GM12891 (cell line): ENCODE measurements at regions not wholly inside any gene's neighbourhood (a gene's known extent, or its start where the extent isn't known, plus 50 kb on each side); places are given as distances from the start of the nearest gene placed in this dataset.
"Not testable (repeated sequence)": the region's sequence is repeated elsewhere in the genome, so short reads cannot be mapped to it uniquely, and the experiment has no call there.

ENCODE experiments used
- DNase-seq: peaks from one replicate; pipeline ENCODE4 v3.0.0; 2011; ENCODE audit warnings: low spot score; ENCODE audit not compliant: insufficient read length
- FAIRE-seq: peaks from 2 replicates; lab custom pipeline; 2011; peaks lifted over from hg19 to GRCh38; lab: Jason Lieb, UNC
- PAX5 ChIP-seq: IDR thresholded peaks from 2 replicates; pipeline ENCODE4 v1.6.1; 2011; ENCODE audit warnings: low read length, moderate library complexity, mild to moderate bottlenecking; ENCODE audit not compliant: insufficient read depth, severe bottlenecking
- POLR2A ChIP-seq: IDR thresholded peaks from 2 replicates; pipeline ENCODE4 v1.6.1; 2011; ENCODE audit warnings: low read depth, low read length, control low read depth
- POLR2AphosphoS5 ChIP-seq: IDR thresholded peaks from 2 replicates; pipeline ENCODE4 v1.6.1; 2011; ENCODE audit warnings: low read depth, low read length, control low read depth
- POU2F2 ChIP-seq: IDR thresholded peaks from 2 replicates; pipeline ENCODE4 v1.6.1; 2011; ENCODE audit warnings: low read depth, mild to moderate bottlenecking, control low read depth, low read length, moderate library complexity
- SPI1 ChIP-seq: IDR thresholded peaks from 2 replicates; pipeline ENCODE4 v1.6.1; 2011; ENCODE audit warnings: low read depth, low read length, control low read depth
- TAF1 ChIP-seq: IDR thresholded peaks from 2 replicates; pipeline ENCODE4 v1.6.1; 2011; ENCODE audit warnings: low read depth, low read length, control low read depth

DNA sequence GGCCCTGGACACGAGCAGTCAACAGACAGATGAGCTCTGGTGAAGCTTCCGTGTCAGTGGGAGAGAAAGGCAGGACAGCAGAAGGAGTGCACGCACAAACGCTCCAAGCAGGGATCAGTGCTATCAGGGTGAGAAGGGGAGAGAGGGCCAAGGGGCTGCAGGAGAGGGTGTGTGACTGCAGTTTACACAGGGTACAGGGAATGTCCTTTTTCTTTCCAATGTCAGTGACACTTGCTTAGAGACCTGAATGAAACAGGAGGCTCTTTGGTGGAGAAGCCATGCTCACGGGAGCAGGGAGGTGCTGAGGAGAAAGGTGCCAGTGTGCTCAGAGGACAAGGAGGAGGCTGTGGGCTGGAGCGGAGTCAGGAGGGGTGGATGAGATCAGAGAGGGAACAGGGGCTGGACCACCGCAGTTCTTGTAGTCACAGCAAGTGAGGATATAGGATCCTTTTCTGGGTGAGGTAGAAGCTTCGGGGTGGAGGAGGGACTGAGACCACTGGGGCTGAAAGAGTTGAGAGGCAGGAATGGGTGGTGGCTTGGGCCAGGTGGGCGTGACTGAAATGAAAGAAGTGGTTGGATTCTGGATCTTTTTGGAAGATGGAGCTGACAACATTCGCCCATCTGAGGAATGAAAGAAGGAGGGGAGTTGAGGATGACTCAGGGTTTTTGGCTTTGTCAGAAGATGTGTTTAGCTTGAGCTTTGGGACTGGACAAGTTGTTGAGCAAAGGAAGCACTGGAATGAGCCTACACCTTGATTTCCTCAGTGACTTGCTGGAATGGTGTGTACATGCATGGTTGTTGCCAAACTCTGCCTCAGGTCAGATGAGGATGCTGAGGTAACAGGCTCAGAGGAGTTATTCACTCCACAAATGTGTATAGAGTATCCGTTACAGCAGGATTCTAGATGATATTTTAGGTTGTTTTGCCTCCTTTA lies 87.9 kb downstream of the ADAMTS15 start:
- TF ChIP-seq SPI1 (no peak), POU2F2 (no peak), POLR2AphosphoS5 (no peak), TAF1 (no peak), POLR2A (no peak), PAX5 (no peak)
- FAIRE-seq (no peak), DNase-seq (no peak)

DNA sequence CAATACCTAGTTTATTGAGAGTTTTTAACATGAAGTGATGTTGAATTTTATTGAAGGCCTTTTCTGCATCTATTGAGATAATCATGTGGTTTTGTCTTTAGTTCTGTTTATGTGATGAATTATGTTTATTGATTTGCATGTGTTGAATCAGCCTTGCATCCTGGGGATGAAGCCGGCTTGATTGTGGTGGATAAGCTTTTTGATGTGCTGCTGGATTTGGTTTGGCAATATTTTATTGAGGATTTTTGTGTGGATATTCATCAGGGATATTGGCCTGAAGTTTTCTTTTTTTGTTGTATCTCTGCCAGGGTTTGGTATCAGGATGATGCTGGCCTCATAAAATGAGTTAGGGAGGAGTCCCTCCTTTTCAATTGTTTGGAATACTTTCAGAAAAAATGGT lies 91.2 kb downstream of the ADAMTS15 start:
- not testable (repeated sequence) for DNase-seq, FAIRE-seq

- TF ChIP-seq TAF1 (no peak), SPI1 (no peak), POU2F2 (no peak), POLR2AphosphoS5 (no peak), PAX5 (no peak), POLR2A (no peak)
- FAIRE-seq: no peak
- DNase-seq: no peak
These were observed 95.8 kb downstream of the ADAMTS15 start for GRCh38 chr11:130544266-130544665.

DNA sequence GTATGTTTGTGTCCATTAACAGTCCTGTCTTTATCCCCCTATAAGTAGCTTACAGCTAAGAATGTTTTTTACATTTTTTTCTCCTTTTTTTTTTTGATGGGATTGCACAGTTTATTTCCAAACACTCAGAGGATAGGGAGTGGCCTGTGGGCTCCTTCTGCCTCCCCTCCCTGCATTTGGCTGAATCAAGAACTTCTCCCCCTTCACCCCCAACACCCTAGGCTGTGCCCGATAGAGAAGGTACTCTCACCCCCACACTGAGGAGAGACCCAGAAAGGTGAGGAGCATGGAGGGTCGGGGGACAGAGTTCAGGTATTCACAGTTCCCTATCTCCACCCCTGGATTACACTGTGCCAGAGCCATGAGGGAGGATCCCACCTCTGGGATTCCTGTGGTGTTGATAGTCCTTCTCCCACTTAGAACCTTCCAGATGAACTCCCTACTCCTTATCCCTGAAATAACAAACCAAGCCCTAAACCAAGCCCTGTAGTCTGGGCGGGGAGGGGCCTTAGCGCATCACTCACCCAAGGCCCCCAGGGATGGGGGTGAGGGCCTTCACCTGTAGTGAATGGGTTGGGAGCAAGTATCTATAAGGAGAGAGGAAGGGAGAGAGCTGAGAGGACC lies 97.1 kb downstream of the ADAMTS15 start:
- TF ChIP-seq POLR2A: no peak
- TF ChIP-seq POLR2AphosphoS5: no peak
- DNase-seq (no peak), FAIRE-seq (no peak)

- TF ChIP-seq PAX5: no peak
- no peak for TF ChIP-seq POU2F2
- TF ChIP-seq TAF1: no peak
- no peak for TF ChIP-seq POLR2A
- TF ChIP-seq POLR2AphosphoS5: no peak
- no peak for TF ChIP-seq SPI1
- FAIRE-seq (no peak), DNase-seq (no peak)
These were observed 98.0 kb downstream of the ADAMTS15 start for GRCh38 chr11:130546438-130546837.

DNA sequence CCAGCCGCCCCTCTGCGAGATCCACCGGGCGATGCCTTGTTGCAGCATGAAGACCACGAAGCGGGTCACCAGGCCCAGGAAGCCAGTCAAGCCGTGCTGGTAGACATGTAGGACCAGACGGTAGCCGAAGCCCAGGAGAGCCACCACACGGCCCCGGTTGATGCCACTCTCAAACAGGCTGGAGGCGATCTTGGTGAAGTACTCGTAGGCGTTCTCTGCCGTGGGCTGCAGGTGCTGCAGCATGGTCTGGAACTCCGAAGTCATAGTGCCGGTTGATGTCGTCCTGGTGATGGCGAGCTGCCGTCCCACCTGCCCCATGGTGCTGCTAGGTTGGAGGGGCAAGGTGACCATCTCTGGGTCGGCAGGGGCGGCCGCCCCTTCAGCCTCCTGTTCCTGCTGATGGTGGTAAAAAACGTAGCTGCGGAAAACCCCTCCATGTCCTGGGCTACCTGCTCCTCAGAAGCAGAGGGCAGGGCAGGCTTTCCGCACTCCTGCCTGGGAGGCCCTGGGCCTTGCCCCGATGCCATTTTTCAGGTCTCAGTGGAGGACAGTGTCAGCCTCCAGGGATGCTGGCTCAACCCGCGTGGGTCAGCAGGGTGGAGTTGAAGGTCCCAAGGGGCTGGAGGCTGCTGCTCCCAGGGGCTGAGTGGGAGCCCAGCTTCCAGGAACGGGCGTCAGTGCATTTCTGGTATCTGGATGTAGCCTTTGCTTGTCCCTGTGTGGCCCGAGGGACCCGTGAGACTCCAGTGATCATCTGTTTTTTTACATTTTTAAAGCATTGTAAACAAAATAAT lies 98.7 kb downstream of the ADAMTS15 start:
- no peak for TF ChIP-seq SPI1
- TF ChIP-seq PAX5: no peak
- no peak for TF ChIP-seq POU2F2
- no peak for TF ChIP-seq POLR2AphosphoS5
- no peak for TF ChIP-seq POLR2A
- TF ChIP-seq TAF1: no peak
- DNase-seq (no peak), FAIRE-seq (no peak)

GRCh38 chr11:130547761-130548490 lies 99.5 kb downstream of the ADAMTS15 start:
- no peak for DNase-seq
- TF ChIP-seq SPI1: no peak
- TF ChIP-seq POLR2AphosphoS5: no peak
- TF ChIP-seq POU2F2: no peak
- no peak for TF ChIP-seq POLR2A
- TF ChIP-seq PAX5: no peak
- no peak for TF ChIP-seq TAF1
- FAIRE-seq: no peak

GRCh38 chr11:130548491-130548833 lies 100.0 kb downstream of the ADAMTS15 start:
- TF ChIP-seq POU2F2 (no peak), TAF1 (no peak), POLR2A (no peak), PAX5 (no peak), SPI1 (no peak)
- no peak for DNase-seq
- FAIRE-seq: no peak
